ENCODE measurements at regions not wholly inside any gene's neighbourhood (a gene's known extent, or its start where the extent isn't known, plus 50 kb on each side); places are given as distances from the start of the nearest gene placed in this dataset.

GRCh38 chr10:111784946-111785465 is 398.6 kb downstream of the GPAM start:
- no peak for DNase-seq (ENCODE audit: low read depth in 2 of 2, low spot score in 1 of 2)

GRCh38 chr10:111785921-111786320 is 397.6 kb downstream of the GPAM start:
- no peak for DNase-seq (ENCODE audit: low read depth in 2 of 2, low spot score in 1 of 2)

- no peak for DNase-seq (ENCODE audit: low read depth in 2 of 2, low spot score in 1 of 2)
Observed at GRCh38 chr10:111789821-111790220, 393.7 kb downstream of the GPAM start.

- DNase-seq (ENCODE audit: low read depth in 2 of 2, low spot score in 1 of 2), result no peak
Observed at GRCh38 chr10:111801841-111802240, 381.7 kb downstream of the GPAM start.

- no peak for DNase-seq (ENCODE audit: low read depth in 2 of 2, low spot score in 1 of 2)
Observed at GRCh38 chr10:111804781-111805180, 378.8 kb downstream of the GPAM start.

- no peak for DNase-seq (ENCODE audit: low read depth in 2 of 2, low spot score in 1 of 2)
Observed at GRCh38 chr10:111811517-111811916, 372.0 kb downstream of the GPAM start.

GRCh38 chr10:111820471-111820870 is 363.1 kb downstream of the GPAM start:
- no peak for DNase-seq (ENCODE audit: low read depth in 2 of 2, low spot score in 1 of 2)

- DNase-seq (ENCODE audit: low read depth in 2 of 2, low spot score in 1 of 2), result no peak
Observed at GRCh38 chr10:111821871-111822270, 361.7 kb downstream of the GPAM start.

GRCh38 chr10:111822661-111823060 is 360.9 kb downstream of the GPAM start:
- DNase-seq (ENCODE audit: low read depth in 2 of 2, low spot score in 1 of 2), result no peak

- DNase-seq (ENCODE audit: low read depth in 2 of 2, low spot score in 1 of 2), result no peak
Observed at GRCh38 chr10:111824128-111824527, 359.4 kb downstream of the GPAM start.

GRCh38 chr10:111830359-111830758 is 353.2 kb downstream of the GPAM start:
- no peak for DNase-seq (ENCODE audit: low read depth in 2 of 2, low spot score in 1 of 2)

GRCh38 chr10:111831058-111831457 is 352.5 kb downstream of the GPAM start:
- no peak for DNase-seq (ENCODE audit: low read depth in 2 of 2, low spot score in 1 of 2)

- no peak for DNase-seq (ENCODE audit: low read depth in 2 of 2, low spot score in 1 of 2)
Observed at GRCh38 chr10:111833251-111833650, 350.3 kb downstream of the GPAM start.

GRCh38 chr10:111835574-111835973 is 348.0 kb downstream of the GPAM start:
- no peak for DNase-seq (ENCODE audit: low read depth in 2 of 2, low spot score in 1 of 2)

- no peak for DNase-seq (ENCODE audit: low read depth in 2 of 2, low spot score in 1 of 2)
Observed at GRCh38 chr10:111836064-111836463, 347.5 kb downstream of the GPAM start.

GRCh38 chr10:111836571-111836970 is 347.0 kb downstream of the GPAM start:
- no peak for DNase-seq (ENCODE audit: low read depth in 2 of 2, low spot score in 1 of 2)

- DNase-seq (ENCODE audit: low read depth in 2 of 2, low spot score in 1 of 2), result no peak
Observed at GRCh38 chr10:111837086-111837485, 346.5 kb downstream of the GPAM start.

GRCh38 chr10:111837985-111838384 is 345.6 kb downstream of the GPAM start:
- DNase-seq (ENCODE audit: low read depth in 2 of 2, low spot score in 1 of 2), result no peak

- no peak for DNase-seq (ENCODE audit: low read depth in 2 of 2, low spot score in 1 of 2)
Observed at GRCh38 chr10:111840546-111840945, 343.0 kb downstream of the GPAM start.

- DNase-seq (ENCODE audit: low read depth in 2 of 2, low spot score in 1 of 2), result no peak
Observed at GRCh38 chr10:111852801-111853200, 330.8 kb downstream of the GPAM start.

- DNase-seq (ENCODE audit: low read depth in 2 of 2, low spot score in 1 of 2), result no peak
Observed at GRCh38 chr10:111856631-111857030, 326.9 kb downstream of the GPAM start.

GRCh38 chr10:111865550-111865949 is 318.0 kb downstream of the GPAM start:
- no peak for DNase-seq (ENCODE audit: low read depth in 2 of 2, low spot score in 1 of 2)

GRCh38 chr10:111871458-111871857 is 312.1 kb downstream of the GPAM start:
- DNase-seq (ENCODE audit: low read depth in 2 of 2, low spot score in 1 of 2), result no peak

- DNase-seq (ENCODE audit: low read depth in 2 of 2, low spot score in 1 of 2), result no peak
Observed at GRCh38 chr10:111872591-111872990, 311.0 kb downstream of the GPAM start.

Measured in stimulated activated CD8-positive, alpha-beta memory T cell treated with anti-CD3 and anti-CD28 coated beads, Interleukin-4, amount 100 ng/mL, for 1 hour (primary cell).